HK-2 (cell line): ENCODE measurements at regions not wholly inside any gene's neighbourhood (a gene's known extent, or its start where the extent isn't known, plus 50 kb on each side); places are given as distances from the start of the nearest gene placed in this dataset.
"Not testable (repeated sequence)": the region's sequence is repeated elsewhere in the genome, so short reads cannot be mapped to it uniquely, and the experiment has no call there.

Source experiments
- DNase-seq: peaks from one replicate; pipeline ENCODE4 v3.0.0-alpha.2; 2018; ENCODE audit not compliant: unreplicated experiment

DNA sequence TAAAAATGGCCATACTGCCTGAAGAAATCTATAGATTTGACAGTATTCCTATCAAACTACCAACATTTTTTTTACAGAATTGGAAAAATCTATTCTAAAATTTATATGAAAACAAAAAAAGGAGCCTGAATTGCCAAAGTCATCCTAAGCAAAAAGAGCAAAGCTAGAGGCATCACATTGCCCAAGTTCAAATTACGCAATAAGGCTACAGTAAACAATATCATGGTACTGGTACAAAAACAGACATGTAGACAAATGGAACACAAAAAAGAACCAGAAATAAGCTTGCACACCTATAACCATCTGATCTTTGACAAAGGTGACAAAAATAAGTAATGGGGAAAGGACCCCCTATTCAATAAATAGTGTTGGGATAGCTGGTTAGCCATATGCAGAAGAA, 50.2 kb upstream of the THSD7B start:
- DNase-seq = no peak

DNA sequence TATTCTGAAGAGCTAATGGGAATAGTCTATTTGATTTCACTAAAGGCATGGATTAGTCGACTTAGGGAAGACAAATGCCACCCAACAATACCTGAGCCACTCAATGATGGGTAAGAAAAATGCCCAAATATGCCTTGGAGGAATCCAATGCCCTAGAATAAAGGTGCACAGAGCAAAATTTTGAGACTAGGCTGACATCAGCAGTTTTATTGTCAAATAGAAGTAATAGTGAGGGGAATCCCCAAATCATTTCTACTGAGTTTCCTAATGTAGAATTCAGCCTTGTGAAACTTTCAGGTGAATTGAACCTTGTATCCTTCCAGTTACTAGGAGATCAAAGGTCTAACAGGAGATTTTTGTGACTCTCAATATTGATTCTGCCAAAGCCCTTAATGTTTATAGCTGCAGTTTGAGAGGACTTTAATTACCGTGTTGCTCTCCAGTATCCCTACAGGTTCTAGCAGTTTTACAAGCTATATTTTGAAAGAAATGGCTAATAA, 50.8 kb upstream of the THSD7B start:
- no peak for DNase-seq

- DNase-seq = no peak
Observed at GRCh38 chr2:136713739-136714138, 51.6 kb upstream of the THSD7B start.

- no peak for DNase-seq
Observed at GRCh38 chr2:136705336-136705735, 60.0 kb upstream of the THSD7B start.

DNA sequence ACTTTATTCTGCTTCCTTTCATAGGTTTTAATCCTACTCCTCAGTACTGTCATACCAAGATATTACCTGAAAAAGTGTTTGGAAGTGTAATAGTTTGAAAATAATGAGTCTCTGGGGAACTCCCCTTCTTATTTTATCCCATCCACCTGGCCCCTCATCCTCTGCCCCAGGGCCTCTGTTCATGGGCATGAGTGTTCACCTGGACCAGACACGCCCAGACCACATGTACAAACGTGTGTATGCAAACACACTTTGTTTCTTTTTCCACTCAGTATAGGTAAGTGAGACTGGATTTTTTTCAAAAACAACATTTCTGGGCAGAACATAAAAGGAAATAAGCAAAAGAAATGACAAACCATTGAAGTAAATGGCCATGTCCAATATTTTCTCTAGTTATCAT, 62.1 kb upstream of the THSD7B start:
- DNase-seq = no peak

GRCh38 chr2:136696438-136696837, 68.9 kb upstream of the THSD7B start:
- no peak for DNase-seq

GRCh38 chr2:136693966-136694365, 71.4 kb upstream of the THSD7B start:
- no peak for DNase-seq

- DNase-seq = not testable (repeated sequence)
Observed at GRCh38 chr2:136680079-136680478, 85.3 kb upstream of the THSD7B start.

GRCh38 chr2:136665736-136666135, 99.6 kb upstream of the THSD7B start:
- no peak for DNase-seq

GRCh38 chr2:136664713-136665405, 100.5 kb upstream of the THSD7B start:
- no peak for DNase-seq

GRCh38 chr2:136658201-136658600, 107.1 kb upstream of the THSD7B start:
- no peak for DNase-seq

DNA sequence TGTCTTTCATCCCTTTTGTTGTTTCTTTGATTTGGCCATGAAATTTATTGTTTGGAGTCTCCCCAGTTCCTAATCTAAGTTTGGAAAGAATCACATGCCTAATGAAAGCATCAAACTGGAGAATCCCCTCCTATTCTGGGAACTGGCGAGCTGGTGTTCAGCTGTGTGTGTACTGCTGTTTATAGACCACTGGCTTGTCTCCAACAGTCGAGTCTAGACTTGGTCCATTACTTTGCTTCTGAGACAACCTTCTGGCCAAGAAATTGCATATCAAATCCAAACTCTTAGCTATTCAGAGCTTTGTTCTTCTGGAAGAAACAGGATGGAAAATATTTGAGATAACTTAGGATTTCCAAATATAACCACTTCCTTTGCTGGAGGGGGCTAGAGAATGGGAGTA, 111.5 kb upstream of the THSD7B start:
- no peak for DNase-seq

- no peak for DNase-seq
Observed at GRCh38 chr2:136651456-136652010, 113.8 kb upstream of the THSD7B start.

- DNase-seq = no peak
Observed at GRCh38 chr2:136647039-136647438, 118.3 kb upstream of the THSD7B start.

DNA sequence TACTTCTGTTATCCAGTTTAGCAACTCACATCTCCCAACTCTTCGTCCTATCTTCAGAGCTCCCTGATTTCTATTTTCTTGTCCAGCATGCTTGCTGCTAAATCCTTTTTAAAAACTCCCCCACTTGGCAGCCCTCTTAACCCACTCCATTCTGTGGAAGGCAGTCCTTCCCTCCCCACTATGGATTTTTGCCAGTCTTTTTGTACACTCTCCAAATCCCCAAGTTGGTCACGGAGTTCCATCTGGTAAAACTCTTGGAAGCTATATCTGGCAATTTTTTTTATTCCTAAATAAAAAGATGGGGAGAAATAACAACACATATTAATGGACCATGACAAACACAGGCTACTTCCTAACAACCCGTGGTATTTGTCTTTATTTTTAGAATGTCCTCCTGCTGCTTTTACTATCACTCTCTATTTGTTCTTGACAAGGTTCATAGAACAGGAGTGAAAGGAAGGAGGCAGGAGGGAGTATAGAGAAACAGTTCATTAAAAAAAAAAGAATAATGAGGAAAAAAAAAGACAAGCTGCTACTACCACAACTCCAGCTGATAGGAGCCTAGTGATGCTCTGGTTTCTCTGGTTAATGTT, 120.0 kb upstream of the THSD7B start:
- no peak for DNase-seq

DNA sequence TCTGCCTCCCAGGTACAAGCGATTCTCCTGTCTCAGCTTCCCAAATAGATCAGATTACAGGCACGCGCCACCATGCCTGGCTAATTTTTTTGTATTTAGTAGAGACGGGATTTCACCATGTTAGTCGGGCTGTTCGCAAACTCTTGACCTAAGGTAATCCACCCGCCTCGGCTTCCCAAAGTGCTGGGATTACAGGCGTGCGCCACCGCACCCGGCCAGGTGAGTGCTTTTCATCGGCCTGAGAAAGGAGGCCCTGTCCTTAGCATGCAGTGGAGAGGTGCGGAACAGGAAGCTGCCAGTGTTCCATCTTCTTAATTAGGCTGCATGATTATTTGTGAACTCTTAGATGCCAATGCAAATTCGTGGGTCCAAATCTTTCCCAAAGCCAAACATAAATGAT, 125.7 kb upstream of the THSD7B start:
- no peak for DNase-seq

GRCh38 chr2:136638193-136638592, 127.2 kb upstream of the THSD7B start:
- no peak for DNase-seq

GRCh38 chr2:136637402-136637801, 127.9 kb upstream of the THSD7B start:
- no peak for DNase-seq

- no peak for DNase-seq
Observed at GRCh38 chr2:136628490-136628889, 136.9 kb upstream of the THSD7B start.

DNA sequence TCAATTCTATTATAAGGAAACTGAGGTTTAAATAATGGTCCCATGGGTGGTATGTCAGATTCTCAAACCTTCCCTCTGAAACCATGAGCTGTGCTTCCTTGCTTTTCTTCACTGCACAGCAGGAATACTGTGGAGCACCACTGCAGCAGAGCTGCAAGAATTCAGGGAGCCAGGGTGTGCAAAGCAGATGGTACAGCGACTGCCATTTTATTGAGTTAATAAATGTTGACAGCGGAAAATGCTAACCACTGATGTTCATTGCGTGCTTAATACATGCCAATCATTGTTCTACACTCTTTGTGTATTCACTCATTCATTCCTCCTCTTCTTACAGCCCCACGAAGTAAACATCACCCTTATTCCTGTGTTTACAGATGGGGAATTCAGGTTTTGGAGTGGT, 152.2 kb upstream of the THSD7B start:
- no peak for DNase-seq

- DNase-seq = no peak
Observed at GRCh38 chr2:136612079-136612478, 153.3 kb upstream of the THSD7B start.

DNA sequence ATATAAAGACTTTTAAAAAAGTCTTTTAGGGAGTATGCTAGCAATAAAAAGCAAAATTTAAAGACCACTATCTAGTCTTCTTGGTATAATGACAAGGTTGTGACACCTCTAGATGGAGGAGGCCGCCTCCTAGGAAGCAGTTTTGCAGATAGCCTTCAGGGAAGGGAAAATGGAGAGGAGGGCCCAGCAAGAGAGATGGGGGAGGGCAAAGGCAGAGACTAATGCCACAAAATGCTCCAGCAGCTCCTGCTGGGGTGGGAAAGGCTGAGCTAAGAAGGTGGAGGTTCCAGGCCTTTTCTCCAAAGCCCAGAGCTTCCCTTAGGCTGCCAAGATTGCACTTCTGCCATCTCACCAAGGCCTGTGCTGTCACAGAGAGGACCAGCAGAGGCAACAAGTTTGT, 153.9 kb upstream of the THSD7B start:
- DNase-seq = no peak

DNA sequence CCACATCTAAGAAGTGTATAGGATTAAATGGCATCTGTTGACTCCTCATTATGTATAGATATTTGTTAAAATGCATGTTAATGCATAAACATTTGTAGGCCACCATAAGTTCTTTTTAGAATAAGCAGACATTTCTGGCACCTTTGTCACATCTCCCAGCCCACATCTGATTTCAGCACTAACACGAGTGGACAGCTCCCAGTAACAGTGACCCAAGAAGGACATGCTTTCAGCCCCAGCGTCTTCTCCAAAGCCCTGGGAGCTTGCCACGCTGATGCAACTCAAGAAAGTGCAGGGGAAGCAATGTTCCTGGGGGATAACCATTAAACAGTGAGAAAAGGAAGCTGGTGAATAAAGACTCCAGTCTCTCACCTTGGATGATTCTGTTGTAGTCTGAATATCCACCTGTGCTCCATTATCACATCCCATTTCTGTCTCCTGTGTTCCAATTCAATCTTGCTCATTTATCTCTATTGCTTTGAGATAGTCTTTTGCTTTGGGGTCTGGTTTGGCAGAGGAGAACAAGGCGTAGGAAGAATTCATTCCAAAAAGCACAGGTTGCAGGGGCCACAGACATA, 182.6 kb upstream of the THSD7B start:
- peak; percentile 11 for DNase-seq
